ENCODE measurements at regions not wholly inside any gene's neighbourhood (a gene's known extent, or its start where the extent isn't known, plus 50 kb on each side); places are given as distances from the start of the nearest gene placed in this dataset.

- H3K27me3 ChIP-seq, result no peaks in the 10 kb centered on the region
- no peaks in the 10 kb centered on the region for H3K9me3 ChIP-seq
- no peak for DNase-seq
- intact Hi-C loops (cut with DNase I), result no loop called here
- TF ChIP-seq CTCF (IDR thresholded peaks at IDR 0.05), result no peak
- no peak for TF ChIP-seq POLR2A (IDR thresholded peaks at IDR 0.05)
- no peaks in the 10 kb centered on the region for H3K4me1 ChIP-seq
- no peaks in the 10 kb centered on the region for H3K36me3 ChIP-seq
- 79 to 83% methylated on average over 6 of the region's 6 CpGs for WGBS, 2 donors
- H3K4me3 ChIP-seq (replicated peaks in 1 of 3), result no peak overlapping the region
- no peak overlapping the region for H3K27ac ChIP-seq
Observed at GRCh38 chr10:131553121-131553520, 241.6 kb upstream of the TCERG1L start.

GRCh38 chr10:131553581-131553980, 242.1 kb upstream of the TCERG1L start:
- DNase-seq, result no peak
- H3K4me1 ChIP-seq, result no peaks in the 10 kb centered on the region
- 81 to 82% methylated on average over 8 of the region's 8 CpGs for WGBS, 2 donors
- TF ChIP-seq CTCF (IDR thresholded peaks at IDR 0.05) (no peak), POLR2A (IDR thresholded peaks at IDR 0.05) (no peak)
- H3K36me3 ChIP-seq, result no peaks in the 10 kb centered on the region
- H3K27ac ChIP-seq, result no peak overlapping the region
- no peak overlapping the region for H3K4me3 ChIP-seq (replicated peaks in 1 of 3)
- no peaks in the 10 kb centered on the region for H3K27me3 ChIP-seq
- intact Hi-C loops (cut with DNase I), result no loop called here
- no peaks in the 10 kb centered on the region for H3K9me3 ChIP-seq

GRCh38 chr10:131554821-131555220, 243.3 kb upstream of the TCERG1L start:
- DNase-seq, result no peak
- Histone ChIP-seq H3K9me3 (no peaks in the 10 kb centered on the region), H3K4me1 (no peaks in the 10 kb centered on the region), H3K27me3 (no peaks in the 10 kb centered on the region), H3K27ac (no peak overlapping the region), H3K36me3 (no peaks in the 10 kb centered on the region), H3K4me3 (replicated peaks in 1 of 3) (no peak overlapping the region)
- TF ChIP-seq POLR2A (IDR thresholded peaks at IDR 0.05) (no peak), CTCF (IDR thresholded peaks at IDR 0.05) (no peak)
- WGBS, 2 donors, result 86 to 88% methylated on average over 11 of the region's 11 CpGs
- intact Hi-C loops (cut with DNase I), result no loop called here

GRCh38 chr10:131555406-131555805, 243.9 kb upstream of the TCERG1L start:
- intact Hi-C loops (cut with DNase I), result no loop called here
- no peak for TF ChIP-seq CTCF (IDR thresholded peaks at IDR 0.05)
- no peak for TF ChIP-seq POLR2A (IDR thresholded peaks at IDR 0.05)
- no peaks in the 10 kb centered on the region for H3K9me3 ChIP-seq
- no peak overlapping the region for H3K27ac ChIP-seq
- H3K36me3 ChIP-seq, result no peaks in the 10 kb centered on the region
- H3K27me3 ChIP-seq, result no peaks in the 10 kb centered on the region
- no peaks in the 10 kb centered on the region for H3K4me1 ChIP-seq
- H3K4me3 ChIP-seq (replicated peaks in 1 of 3), result no peak overlapping the region
- DNase-seq, result no peak
- WGBS, 2 donors, result 73 to 80% methylated on average over 4 to 7 of the region's 7 CpGs

GRCh38 chr10:131556061-131556896, 244.8 kb upstream of the TCERG1L start:
- intact Hi-C loops (cut with DNase I), result no loop called here
- Histone ChIP-seq H3K9me3 (no peaks in the 10 kb centered on the region), H3K4me1 (no peaks in the 10 kb centered on the region), H3K27ac (no peak overlapping the region), H3K4me3 (replicated peaks in 1 of 3) (no peak overlapping the region), H3K36me3 (no peaks in the 10 kb centered on the region), H3K27me3 (no peaks in the 10 kb centered on the region)
- 51 to 59% methylated on average over 16 to 17 of the region's 17 CpGs for WGBS, 2 donors
- no peak for DNase-seq
- TF ChIP-seq POLR2A (IDR thresholded peaks at IDR 0.05), result no peak
- TF ChIP-seq CTCF (IDR thresholded peaks at IDR 0.05), result no peak

Measured in thyroid gland (tissue), 4 donors.